ENCODE measurements at regions not wholly inside any gene's neighbourhood (a gene's known extent, or its start where the extent isn't known, plus 50 kb on each side); places are given as distances from the start of the nearest gene placed in this dataset.

- no peak for TF ChIP-seq CTCF (conservative IDR thresholded peaks at IDR 0.05; ENCODE audit: low read length)
- H3K4me3 ChIP-seq (ENCODE audit: low read length): no peak overlapping the region
- DNase-seq (ENCODE audit: low read depth): no peak
These were observed 384.1 kb downstream of the CTTN start for GRCh38 chr11:70782401-70782913.

GRCh38 chr11:70783356-70783755 lies 385.0 kb downstream of the CTTN start:
- DNase-seq (ENCODE audit: low read depth): peak; percentile 2
- H3K4me3 ChIP-seq (ENCODE audit: low read length): no peak overlapping the region
- no peak for TF ChIP-seq CTCF (conservative IDR thresholded peaks at IDR 0.05; ENCODE audit: low read length)

DNA sequence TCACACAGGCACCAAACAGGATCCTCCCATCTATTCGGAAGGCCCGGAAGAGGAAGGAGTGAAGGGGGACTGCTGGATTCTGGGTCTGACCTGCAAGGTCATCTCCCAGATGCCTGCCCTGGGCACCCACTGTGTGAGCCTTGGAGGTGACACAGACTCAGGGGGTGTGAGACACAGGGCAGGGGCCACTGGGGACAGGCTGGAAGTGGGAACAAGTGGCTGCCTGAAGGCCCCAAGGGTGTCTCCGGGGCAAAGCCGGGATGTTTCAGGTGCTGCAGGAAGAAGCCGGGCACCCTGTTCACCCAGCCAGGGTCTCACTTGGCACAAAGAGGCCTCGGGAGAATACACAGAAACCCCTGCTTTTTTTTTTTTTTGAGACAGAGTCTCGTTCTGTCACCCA lies 385.5 kb downstream of the CTTN start:
- no peak for DNase-seq (ENCODE audit: low read depth)
- TF ChIP-seq CTCF (conservative IDR thresholded peaks at IDR 0.05; ENCODE audit: low read length): no peak
- no peak overlapping the region for H3K4me3 ChIP-seq (ENCODE audit: low read length)

- no peak for TF ChIP-seq CTCF (conservative IDR thresholded peaks at IDR 0.05; ENCODE audit: low read length)
- DNase-seq (ENCODE audit: low read depth): no peak
- H3K4me3 ChIP-seq (ENCODE audit: low read length): no peak overlapping the region
These were observed 387.0 kb downstream of the CTTN start for GRCh38 chr11:70785372-70785771.

DNA sequence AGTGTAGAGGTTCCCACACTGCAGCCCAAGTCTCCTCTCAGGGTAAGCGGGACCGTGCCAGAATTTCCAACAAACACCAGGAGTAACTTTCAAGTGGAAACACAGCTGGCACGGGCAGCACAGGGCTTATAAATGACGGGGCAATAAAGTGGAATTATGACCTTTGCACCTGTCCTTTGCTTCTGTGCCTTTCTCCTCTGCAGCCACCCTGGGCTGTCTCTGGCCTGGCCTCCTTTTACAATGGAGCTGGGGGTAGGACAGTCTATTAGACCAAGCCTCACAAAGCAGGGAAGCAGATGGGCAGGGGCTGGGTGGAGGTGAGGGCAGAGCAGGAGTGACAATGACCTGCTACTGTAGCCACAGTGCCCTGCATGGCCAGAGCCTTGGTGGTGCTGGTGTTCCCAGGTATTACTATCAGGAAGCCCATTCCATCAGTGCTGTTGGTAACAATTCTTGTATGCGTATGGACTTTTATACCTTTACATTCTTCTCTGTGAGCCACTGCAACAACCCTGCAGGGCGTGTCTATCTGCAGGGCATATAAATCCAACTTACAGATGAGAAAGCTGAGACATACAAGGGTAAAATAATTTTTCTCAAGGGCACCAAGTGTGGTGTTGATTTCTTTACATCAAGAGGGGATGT lies 387.8 kb downstream of the CTTN start:
- no peak overlapping the region for H3K4me3 ChIP-seq (ENCODE audit: low read length)
- TF ChIP-seq CTCF (conservative IDR thresholded peaks at IDR 0.05; ENCODE audit: low read length): no peak
- no peak for DNase-seq (ENCODE audit: low read depth)

DNA sequence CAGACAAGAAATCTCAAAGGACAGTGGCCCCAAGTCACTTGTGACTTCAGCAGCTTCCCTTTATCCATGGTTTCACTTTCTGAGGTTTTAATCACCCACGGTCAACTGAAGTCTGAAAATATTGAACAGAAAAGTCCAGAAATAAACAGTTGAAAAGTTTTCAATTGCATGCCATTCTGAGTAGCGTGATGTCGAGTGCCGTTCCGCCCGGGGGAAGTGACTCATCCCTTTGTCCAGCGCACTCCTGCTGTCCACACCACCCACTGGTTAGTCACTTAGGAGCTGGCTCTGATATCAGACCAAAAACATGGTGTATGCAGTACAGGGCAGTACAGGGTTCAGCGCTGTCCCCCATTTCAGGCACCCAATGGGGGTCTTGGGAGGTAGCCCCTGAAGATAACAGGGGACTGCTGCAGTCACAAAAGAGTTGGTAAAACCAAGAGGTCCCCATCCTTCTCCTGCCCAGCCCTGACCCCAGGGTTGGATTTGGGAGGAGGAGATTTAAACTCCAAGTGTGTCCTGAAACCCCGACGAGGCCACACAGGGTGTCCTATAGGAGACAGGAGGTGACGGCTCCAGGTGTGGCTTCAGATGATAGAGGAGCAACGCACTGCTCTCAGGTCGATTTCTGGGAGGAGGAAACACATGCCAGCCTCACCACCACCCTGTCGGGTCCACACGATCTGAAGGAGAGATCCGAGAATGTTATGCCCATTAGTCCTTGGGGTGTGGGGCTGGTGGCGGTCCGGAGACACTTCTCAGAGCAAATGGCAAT lies 390.1 kb downstream of the CTTN start:
- H3K4me3 ChIP-seq (ENCODE audit: low read length): no peak overlapping the region
- TF ChIP-seq CTCF (conservative IDR thresholded peaks at IDR 0.05; ENCODE audit: low read length): no peak
- DNase-seq (ENCODE audit: low read depth): peak; percentile 70
